GM12878 (cell line): ENCODE measurements at regions not wholly inside any gene's neighbourhood (a gene's known extent, or its start where the extent isn't known, plus 50 kb on each side); places are given as distances from the start of the nearest gene placed in this dataset.

ENCODE experiments used
- ATAC-seq: fragments of 200-7000 bp; cut with Tn5 transposase; 3 replicates; pipeline ENCODE4 v1.9.1; 2020; ENCODE audit warnings: mild to moderate bottlenecking, moderate library complexity
- BruUV-seq: library from RNA; stranded (reverse); fragments of 400-500 nt; replicated peaks from 2 replicates; lab custom pipeline; 2021; lab: Mats Ljungman, UMichigan
- CTCF ChIA-PET: fragments of 300-600 bp; sonication (Branson Sonifier 250); formaldehyde crosslinking; extraction: SDS; loops from one replicate; lab custom pipeline; 2021; ENCODE audit warnings: inconsistent platforms; lab: Yijun Ruan, JAX
- POLR2A ChIA-PET: fragments of 350-600 bp; formaldehyde crosslinking; extraction: SDS; loops from one replicate; lab custom pipeline; 2021; ENCODE audit warnings: inconsistent platforms; lab: Charles Lee
- RAD21 ChIA-PET: fragments of 300-600 bp; sonication (Branson Sonifier 250); formaldehyde crosslinking; loops from one replicate; lab custom pipeline; 2023; ENCODE audit warnings: antibody characterized with exemption; ENCODE audit not compliant: unreplicated experiment; lab: Charles Lee
- SMC1A ChIA-PET: fragments of 300-600 bp; sonication (Branson Sonifier 250); formaldehyde crosslinking; loops from one replicate; lab custom pipeline; 2023; ENCODE audit not compliant: unreplicated experiment, uncharacterized antibody; lab: Charles Lee
- DNase-seq: peaks from one replicate; pipeline ENCODE4 v3.0.0-alpha.2; 2011; ENCODE audit warnings: low read depth, low spot score
- FAIRE-seq: peaks from 3 replicates; lab custom pipeline; 2011; peaks lifted over from hg19 to GRCh38; lab: Jason Lieb, UNC
- H2AFZ ChIP-seq: 2 replicates; pipeline ENCODE4 v1.6.0; 2011; ENCODE audit warnings: low read depth, low read length, control low read depth; ENCODE audit not compliant: control insufficient read depth
- H3K27ac ChIP-seq: 2 replicates; pipeline ENCODE4 v1.5.1; 2011; ENCODE audit warnings: control low read depth; ENCODE audit not compliant: control insufficient read depth, insufficient read depth
- H3K27me3 ChIP-seq, 2 experiments: replicated peaks in 1 of 2; 2 replicates each; pipeline versions ENCODE4 v1.6.0 to v1.6.1; 2011; ENCODE audit warnings: low read length in 1 of 2; ENCODE audit not compliant: control insufficient read depth in 2 of 2, insufficient read depth in 2 of 2
- H3K36me3 ChIP-seq, 2 experiments: 2 replicates each; pipeline ENCODE4 v1.5.1; 2011; ENCODE audit warnings: low read length in 1 of 2; ENCODE audit not compliant: control insufficient read depth in 2 of 2, insufficient read depth in 2 of 2
- H3K4me1 ChIP-seq: 2 replicates; pipeline ENCODE4 v1.6.1; 2011; ENCODE audit warnings: mild to moderate bottlenecking, low read length, moderate library complexity, mixed read lengths; ENCODE audit not compliant: control insufficient read depth, insufficient read depth
- H3K4me2 ChIP-seq: 2 replicates; pipeline ENCODE4 v1.6.0; 2011; ENCODE audit warnings: control low read depth; ENCODE audit not compliant: control insufficient read depth, insufficient read depth
- H3K4me3 ChIP-seq: fragments of 200-600 bp; sonication (generic); 2 replicates; pipeline ENCODE4 v1.5.1; 2016
- H3K79me2 ChIP-seq: 2 replicates; pipeline ENCODE4 v1.6.0; 2011; ENCODE audit warnings: low read length; ENCODE audit not compliant: control insufficient read depth, insufficient read depth
- H3K9ac ChIP-seq: 2 replicates; pipeline ENCODE4 v1.8.0; 2011; ENCODE audit warnings: low read length, control low read depth, mixed read lengths; ENCODE audit not compliant: control insufficient read depth, insufficient read depth
- H3K9me3 ChIP-seq: replicated peaks from 3 replicates; pipeline ENCODE4 v1.5.1; 2011; ENCODE audit warnings: mild to moderate bottlenecking, low read length; ENCODE audit not compliant: control insufficient read depth, insufficient read depth
- H4K20me1 ChIP-seq: 2 replicates; pipeline ENCODE4 v1.6.0; 2011; ENCODE audit not compliant: control insufficient read depth, insufficient read depth
- DPF2 ChIP-seq: fragments of 450-650 bp; IDR thresholded peaks from 2 replicates; pipeline ENCODE4 v1.6.1; 2017; ENCODE audit warnings: mild to moderate bottlenecking
- ESRRA ChIP-seq: IDR thresholded peaks from 2 replicates; pipeline ENCODE4 v1.6.1; 2012; ENCODE audit warnings: mild to moderate bottlenecking, low read length, improper control_type of control experiment
- MEF2A ChIP-seq: IDR thresholded peaks from 2 replicates; pipeline ENCODE4 v1.6.1; 2011; ENCODE audit warnings: low read depth, mild to moderate bottlenecking, low read length, moderate library complexity; ENCODE audit not compliant: insufficient read depth
- MTA2 ChIP-seq: fragments of 450-650 bp; IDR thresholded peaks from 2 replicates; pipeline ENCODE4 v1.6.1; 2016; ENCODE audit warnings: low read depth, mild to moderate bottlenecking, moderate library complexity
- MYC ChIP-seq: IDR thresholded peaks from 2 replicates; pipeline ENCODE4 v1.6.1; 2011; ENCODE audit warnings: mild to moderate bottlenecking, low read length, moderate library complexity, inconsistent platforms; ENCODE audit not compliant: insufficient read depth, insufficient replicate concordance, insufficient read length, severe bottlenecking
- RUNX3 ChIP-seq: IDR thresholded peaks from 2 replicates; pipeline ENCODE4 v1.6.1; 2012; ENCODE audit warnings: low read length, inconsistent platforms
- STAT1 ChIP-seq: fragments of 450-650 bp; conservative IDR thresholded peaks from 2 replicates; pipeline ENCODE4 v1.6.1; 2014; ENCODE audit warnings: antibody characterized with exemption, mild to moderate bottlenecking
- SUPT20H ChIP-seq: IDR thresholded peaks from 2 replicates; pipeline ENCODE4 v1.6.1; 2011; ENCODE audit warnings: low read depth, mild to moderate bottlenecking, low read length, moderate library complexity, borderline replicate concordance; ENCODE audit not compliant: control insufficient read depth
- YBX1 ChIP-seq: fragments of 450-650 bp; IDR thresholded peaks from 2 replicates; pipeline ENCODE4 v1.6.1; 2016; ENCODE audit warnings: antibody characterized with exemption
- WGBS: methylation state at CpG from one replicate; pipeline ENCODE4 v1.1.6; 2016; ENCODE audit warnings: low lambda C conversion rate; ENCODE audit not compliant: insufficient replicate concordance, insufficient coverage; ENCODE audit errors: missing lambda C conversion rate; 5-methylcytosine and 5-hydroxymethylcytosine counted together
- in situ Hi-C: fragments of 300-500 bp; cut with MboI; formaldehyde crosslinking; loops from 9 replicates; pipeline ENCODE4 v1.14.3; 2018; ENCODE audit warnings: mixed read lengths
- intact Hi-C: fragments of 100-400 bp; cut with micrococcal nuclease; formaldehyde crosslinking; loops from one replicate; pipeline ENCODE4 v1.14.2; 2022; ENCODE audit not compliant: unreplicated experiment
- TF ChIP-seq, protein P1 (sequence below): IDR thresholded peaks from 2 replicates; pipeline ENCODE4 v1.6.1; 2011; ENCODE audit warnings: borderline replicate concordance, low read depth, mild to moderate bottlenecking, moderate library complexity, mixed read lengths, low read length; ENCODE audit not compliant: insufficient read depth; ENCODE audit errors: extremely low read length
- TF ChIP-seq, protein P2 (sequence below): IDR thresholded peaks from 2 replicates; pipeline ENCODE4 v1.6.1; 2011; ENCODE audit warnings: borderline replicate concordance, low read depth, mild to moderate bottlenecking, moderate library complexity, low read length; ENCODE audit not compliant: insufficient read depth, poor library complexity, severe bottlenecking
- TF ChIP-seq, protein P3 (sequence below): IDR thresholded peaks from 2 replicates; pipeline ENCODE4 v1.6.1; 2012; ENCODE audit warnings: improper control_type of control experiment, low read depth, low read length; ENCODE audit not compliant: insufficient replicate concordance

DNA sequence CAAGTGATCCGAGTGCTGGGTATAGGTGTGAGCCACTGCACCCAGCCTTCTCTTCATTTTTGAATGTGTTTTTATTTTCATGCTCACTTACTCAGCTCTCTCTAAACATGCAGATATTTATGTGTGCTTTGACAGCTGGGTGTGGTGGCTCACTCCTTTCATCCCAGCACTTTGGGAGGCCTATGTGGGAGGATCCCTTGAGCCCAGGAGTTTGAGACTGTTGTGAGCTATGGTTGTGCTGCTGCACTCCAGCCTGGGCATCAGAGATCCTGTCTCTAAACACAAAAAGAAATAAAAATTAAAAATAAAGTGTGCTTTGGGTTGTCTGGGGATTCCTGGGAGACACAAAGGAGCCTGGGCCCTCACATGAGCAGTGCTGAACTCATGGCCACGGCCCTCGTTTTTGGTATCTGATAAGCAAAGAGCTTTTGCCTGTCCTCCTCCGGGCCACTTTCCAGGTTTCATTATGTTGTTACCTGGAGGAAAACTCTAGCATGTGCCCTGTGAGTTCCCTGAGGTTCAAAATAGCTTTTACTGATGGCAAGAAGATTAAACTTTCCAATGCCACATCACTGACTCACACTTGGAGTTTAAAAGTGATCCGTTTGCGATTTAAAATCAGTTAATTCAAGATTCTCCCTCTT is 78.5 kb downstream of the CD164 start:
- H3K4me2 ChIP-seq, result no peak overlapping the region; the same call in 1 of the 2 replicates
- no TSS peak for BruUV-seq

More for the DNA sequence above, 78.5 kb downstream of the CD164 start:
- Histone ChIP-seq H3K9me3 (no peaks in the 10 kb centered on the region), H3K36me3 (no peaks in the 10 kb centered on the region), H3K4me3 (no peak overlapping the region), H4K20me1 (no peaks in the 10 kb centered on the region), H3K9ac (no peak overlapping the region), H3K4me1 (peaks cover 12% of the 10 kb centered on the region; the same call in 1 of the 2 replicates), H3K79me2 (no peaks in the 10 kb centered on the region), H3K27me3 (no peaks in the 10 kb centered on the region), H2AFZ (no peak overlapping the region), H3K27ac (no peak overlapping the region)
- ChIA-PET SMC1A (interaction anchor here (0.9 kb wide), 1 partner anchor 74 kb away, joined by 3 read pairs; no protein-coding TSS in a partner anchor), POLR2A (no interaction called here), CTCF (interaction anchor here (0.6 kb wide), 1 partner anchor 315 kb away, joined by 4 read pairs; no protein-coding TSS in a partner anchor), RAD21 (no interaction called here)
- in situ Hi-C loops (no loop called here), intact Hi-C loops (no loop called here)
- FAIRE-seq, result no peak
- no peak for ATAC-seq
- DNase-seq, result no peak
- 47% methylated on average over 6 of the region's 6 CpGs for WGBS
- TF ChIP-seq, protein P1, sequence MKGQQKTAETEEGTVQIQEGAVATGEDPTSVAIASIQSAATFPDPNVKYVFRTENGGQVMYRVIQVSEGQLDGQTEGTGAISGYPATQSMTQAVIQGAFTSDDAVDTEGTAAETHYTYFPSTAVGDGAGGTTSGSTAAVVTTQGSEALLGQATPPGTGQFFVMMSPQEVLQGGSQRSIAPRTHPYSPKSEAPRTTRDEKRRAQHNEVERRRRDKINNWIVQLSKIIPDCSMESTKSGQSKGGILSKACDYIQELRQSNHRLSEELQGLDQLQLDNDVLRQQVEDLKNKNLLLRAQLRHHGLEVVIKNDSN, result no peak
- no peak for TF ChIP-seq MEF2A
- no peak for TF ChIP-seq MTA2
- TF ChIP-seq DPF2, result no peak
- no peak for TF ChIP-seq ESRRA
- no peak for TF ChIP-seq MYC
- TF ChIP-seq, protein P2, sequence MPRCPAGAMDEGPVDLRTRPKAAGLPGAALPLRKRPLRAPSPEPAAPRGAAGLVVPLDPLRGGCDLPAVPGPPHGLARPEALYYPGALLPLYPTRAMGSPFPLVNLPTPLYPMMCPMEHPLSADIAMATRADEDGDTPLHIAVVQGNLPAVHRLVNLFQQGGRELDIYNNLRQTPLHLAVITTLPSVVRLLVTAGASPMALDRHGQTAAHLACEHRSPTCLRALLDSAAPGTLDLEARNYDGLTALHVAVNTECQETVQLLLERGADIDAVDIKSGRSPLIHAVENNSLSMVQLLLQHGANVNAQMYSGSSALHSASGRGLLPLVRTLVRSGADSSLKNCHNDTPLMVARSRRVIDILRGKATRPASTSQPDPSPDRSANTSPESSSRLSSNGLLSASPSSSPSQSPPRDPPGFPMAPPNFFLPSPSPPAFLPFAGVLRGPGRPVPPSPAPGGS, result no peak
- no peak for TF ChIP-seq YBX1
- no peak for TF ChIP-seq SUPT20H
- no peak for TF ChIP-seq RUNX3
- no peak for TF ChIP-seq STAT1
- TF ChIP-seq, protein P3, sequence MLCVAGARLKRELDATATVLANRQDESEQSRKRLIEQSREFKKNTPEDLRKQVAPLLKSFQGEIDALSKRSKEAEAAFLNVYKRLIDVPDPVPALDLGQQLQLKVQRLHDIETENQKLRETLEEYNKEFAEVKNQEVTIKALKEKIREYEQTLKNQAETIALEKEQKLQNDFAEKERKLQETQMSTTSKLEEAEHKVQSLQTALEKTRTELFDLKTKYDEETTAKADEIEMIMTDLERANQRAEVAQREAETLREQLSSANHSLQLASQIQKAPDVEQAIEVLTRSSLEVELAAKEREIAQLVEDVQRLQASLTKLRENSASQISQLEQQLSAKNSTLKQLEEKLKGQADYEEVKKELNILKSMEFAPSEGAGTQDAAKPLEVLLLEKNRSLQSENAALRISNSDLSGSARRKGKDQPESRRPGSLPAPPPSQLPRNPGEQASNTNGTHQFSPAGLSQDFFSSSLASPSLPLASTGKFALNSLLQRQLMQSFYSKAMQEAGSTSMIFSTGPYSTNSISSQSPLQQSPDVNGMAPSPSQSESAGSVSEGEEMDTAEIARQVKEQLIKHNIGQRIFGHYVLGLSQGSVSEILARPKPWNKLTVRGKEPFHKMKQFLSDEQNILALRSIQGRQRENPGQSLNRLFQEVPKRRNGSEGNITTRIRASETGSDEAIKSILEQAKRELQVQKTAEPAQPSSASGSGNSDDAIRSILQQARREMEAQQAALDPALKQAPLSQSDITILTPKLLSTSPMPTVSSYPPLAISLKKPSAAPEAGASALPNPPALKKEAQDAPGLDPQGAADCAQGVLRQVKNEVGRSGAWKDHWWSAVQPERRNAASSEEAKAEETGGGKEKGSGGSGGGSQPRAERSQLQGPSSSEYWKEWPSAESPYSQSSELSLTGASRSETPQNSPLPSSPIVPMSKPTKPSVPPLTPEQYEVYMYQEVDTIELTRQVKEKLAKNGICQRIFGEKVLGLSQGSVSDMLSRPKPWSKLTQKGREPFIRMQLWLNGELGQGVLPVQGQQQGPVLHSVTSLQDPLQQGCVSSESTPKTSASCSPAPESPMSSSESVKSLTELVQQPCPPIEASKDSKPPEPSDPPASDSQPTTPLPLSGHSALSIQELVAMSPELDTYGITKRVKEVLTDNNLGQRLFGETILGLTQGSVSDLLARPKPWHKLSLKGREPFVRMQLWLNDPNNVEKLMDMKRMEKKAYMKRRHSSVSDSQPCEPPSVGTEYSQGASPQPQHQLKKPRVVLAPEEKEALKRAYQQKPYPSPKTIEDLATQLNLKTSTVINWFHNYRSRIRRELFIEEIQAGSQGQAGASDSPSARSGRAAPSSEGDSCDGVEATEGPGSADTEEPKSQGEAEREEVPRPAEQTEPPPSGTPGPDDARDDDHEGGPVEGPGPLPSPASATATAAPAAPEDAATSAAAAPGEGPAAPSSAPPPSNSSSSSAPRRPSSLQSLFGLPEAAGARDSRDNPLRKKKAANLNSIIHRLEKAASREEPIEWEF, result no peak
